ENCODE measurements at regions not wholly inside any gene's neighbourhood (a gene's known extent, or its start where the extent isn't known, plus 50 kb on each side); places are given as distances from the start of the nearest gene placed in this dataset.

DNA sequence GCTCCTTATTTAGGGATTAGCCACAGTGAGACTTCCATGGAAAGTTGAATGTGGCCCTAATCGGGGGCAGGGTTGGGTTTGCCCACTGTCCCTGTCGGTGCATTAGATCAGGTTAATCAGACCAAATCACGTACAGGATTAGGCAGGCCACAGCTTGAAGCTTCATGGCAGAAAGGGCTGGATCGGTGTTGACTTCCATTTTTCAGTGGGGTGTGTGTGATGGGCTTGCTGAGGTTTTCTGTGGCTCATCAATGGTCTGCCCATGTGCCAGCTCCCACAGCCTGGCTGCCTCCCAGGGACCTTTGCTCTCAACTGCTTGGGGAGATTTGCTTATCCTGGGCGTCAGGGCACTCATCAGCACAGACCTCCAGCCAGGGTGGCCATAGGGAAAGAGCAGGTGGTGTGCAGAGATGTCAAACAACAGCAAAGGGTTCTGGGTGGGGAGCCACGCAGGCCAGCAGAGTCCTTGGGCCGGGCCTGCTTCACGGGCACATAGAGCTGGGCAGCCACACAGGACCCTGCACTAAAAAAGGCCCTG lies 130.7 kb downstream of the TFAP2C start:
- TF ChIP-seq, protein P1, sequence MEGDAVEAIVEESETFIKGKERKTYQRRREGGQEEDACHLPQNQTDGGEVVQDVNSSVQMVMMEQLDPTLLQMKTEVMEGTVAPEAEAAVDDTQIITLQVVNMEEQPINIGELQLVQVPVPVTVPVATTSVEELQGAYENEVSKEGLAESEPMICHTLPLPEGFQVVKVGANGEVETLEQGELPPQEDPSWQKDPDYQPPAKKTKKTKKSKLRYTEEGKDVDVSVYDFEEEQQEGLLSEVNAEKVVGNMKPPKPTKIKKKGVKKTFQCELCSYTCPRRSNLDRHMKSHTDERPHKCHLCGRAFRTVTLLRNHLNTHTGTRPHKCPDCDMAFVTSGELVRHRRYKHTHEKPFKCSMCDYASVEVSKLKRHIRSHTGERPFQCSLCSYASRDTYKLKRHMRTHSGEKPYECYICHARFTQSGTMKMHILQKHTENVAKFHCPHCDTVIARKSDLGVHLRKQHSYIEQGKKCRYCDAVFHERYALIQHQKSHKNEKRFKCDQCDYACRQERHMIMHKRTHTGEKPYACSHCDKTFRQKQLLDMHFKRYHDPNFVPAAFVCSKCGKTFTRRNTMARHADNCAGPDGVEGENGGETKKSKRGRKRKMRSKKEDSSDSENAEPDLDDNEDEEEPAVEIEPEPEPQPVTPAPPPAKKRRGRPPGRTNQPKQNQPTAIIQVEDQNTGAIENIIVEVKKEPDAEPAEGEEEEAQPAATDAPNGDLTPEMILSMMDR (IDR thresholded peaks at IDR 0.05) = no peak
- TF ChIP-seq POLR2AphosphoS5 (IDR thresholded peaks at IDR 0.05) (no peak), POLR2A (IDR thresholded peaks at IDR 0.05; ENCODE audit: low read depth) (no peak)

Data from esophagus muscularis mucosa (tissue), 3 donors.